CD1c-positive myeloid dendritic cell (primary cell): ENCODE measurements at regions not wholly inside any gene's neighbourhood (a gene's known extent, or its start where the extent isn't known, plus 50 kb on each side); places are given as distances from the start of the nearest gene placed in this dataset.

Source experiments
- DNase-seq: peaks from one replicate; pipeline ENCODE4 v3.0.0-alpha.2; 2016; ENCODE audit errors: extremely low spot score

- no peak for DNase-seq
These were observed 450.8 kb downstream of the SOX6 start for GRCh38 chr11:15905366-15906104.

DNA sequence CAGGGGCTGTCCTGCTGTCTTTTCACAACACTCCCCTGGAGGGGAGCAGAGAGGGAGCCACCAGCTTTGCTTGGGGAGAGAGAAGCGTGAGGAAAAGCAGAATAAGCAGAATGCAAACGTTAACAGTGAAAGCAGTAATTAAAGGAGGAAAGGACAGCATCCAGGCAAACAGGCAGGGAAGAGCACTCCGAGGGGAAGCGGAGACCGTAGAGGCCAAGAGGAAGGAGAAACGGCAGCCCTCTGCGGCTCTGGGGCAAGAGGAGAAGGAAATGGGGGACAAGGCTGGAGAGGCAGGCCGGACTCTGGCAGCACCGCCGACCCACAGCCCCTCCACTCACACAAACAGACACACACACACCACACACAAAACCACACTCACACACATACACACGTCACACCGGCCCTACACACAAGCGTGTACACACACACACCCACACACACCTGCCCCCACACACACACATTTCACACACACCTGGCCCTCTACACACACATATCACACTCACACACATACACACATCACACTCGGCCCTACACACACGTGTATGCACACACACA lies 449.8 kb downstream of the SOX6 start:
- DNase-seq = no peak

DNA sequence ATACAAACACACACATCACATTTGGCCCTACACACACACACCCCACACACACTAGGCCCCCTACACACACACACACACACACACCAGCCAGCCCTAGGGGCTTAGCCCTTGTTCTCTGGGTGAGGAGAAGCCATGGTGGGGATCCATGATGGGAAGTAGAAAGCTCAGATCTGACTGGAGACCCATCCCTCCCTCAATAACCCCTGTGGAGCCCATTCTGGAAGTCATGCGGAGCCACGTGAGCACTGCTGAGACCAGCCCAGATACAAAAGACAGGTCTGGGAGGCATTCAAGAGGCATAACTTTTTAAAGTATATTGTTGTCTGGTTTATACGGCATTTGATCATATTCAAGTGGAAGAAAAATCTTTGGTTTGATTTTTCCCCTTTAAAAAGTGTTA lies 448.5 kb downstream of the SOX6 start:
- no peak for DNase-seq

- DNase-seq = no peak
These were observed 446.3 kb downstream of the SOX6 start for GRCh38 chr11:15909937-15910598.

GRCh38 chr11:15910761-15911160 lies 445.6 kb downstream of the SOX6 start:
- no peak for DNase-seq

- DNase-seq = no peak
These were observed 444.8 kb downstream of the SOX6 start for GRCh38 chr11:15911377-15912044.

- no peak for DNase-seq
These were observed 444.1 kb downstream of the SOX6 start for GRCh38 chr11:15912291-15912690.

DNA sequence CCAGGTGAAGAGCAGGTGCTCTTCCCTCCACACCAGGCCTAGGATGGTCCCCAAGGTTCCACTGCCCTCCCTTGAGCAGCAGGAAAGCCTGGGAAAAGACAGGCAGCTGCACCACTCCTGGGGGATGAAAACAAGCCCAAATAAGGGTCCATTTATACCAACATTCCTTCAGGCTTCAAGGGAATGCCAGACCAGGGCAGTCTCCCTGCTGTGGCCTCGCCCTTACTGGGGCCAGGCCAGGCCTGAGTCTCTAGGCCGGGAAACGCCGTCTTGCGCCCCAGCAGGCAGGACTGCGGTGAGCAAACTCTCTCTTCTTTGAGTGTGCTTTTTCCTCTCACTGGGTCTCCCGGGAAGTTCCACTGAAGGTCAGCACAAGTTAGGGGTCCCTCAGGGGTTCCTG lies 443.5 kb downstream of the SOX6 start:
- no peak for DNase-seq

GRCh38 chr11:15913261-15913660 lies 443.1 kb downstream of the SOX6 start:
- no peak for DNase-seq
